Cerebellar nuclear complex (tissue), 1 donor: ENCODE measurements at regions not wholly inside any gene's neighbourhood (a gene's known extent, or its start where the extent isn't known, plus 50 kb on each side); places are given as distances from the start of the nearest gene placed in this dataset.
"Not testable (repeated sequence)": the region's sequence is repeated elsewhere in the genome, so short reads cannot be mapped to it uniquely, and the experiment has no call there.

ENCODE experiments used
- DNase-seq, 2 experiments: peaks; one replicate each; lab custom pipeline; 2025; lab: John Stamatoyannopoulos, UW

DNA sequence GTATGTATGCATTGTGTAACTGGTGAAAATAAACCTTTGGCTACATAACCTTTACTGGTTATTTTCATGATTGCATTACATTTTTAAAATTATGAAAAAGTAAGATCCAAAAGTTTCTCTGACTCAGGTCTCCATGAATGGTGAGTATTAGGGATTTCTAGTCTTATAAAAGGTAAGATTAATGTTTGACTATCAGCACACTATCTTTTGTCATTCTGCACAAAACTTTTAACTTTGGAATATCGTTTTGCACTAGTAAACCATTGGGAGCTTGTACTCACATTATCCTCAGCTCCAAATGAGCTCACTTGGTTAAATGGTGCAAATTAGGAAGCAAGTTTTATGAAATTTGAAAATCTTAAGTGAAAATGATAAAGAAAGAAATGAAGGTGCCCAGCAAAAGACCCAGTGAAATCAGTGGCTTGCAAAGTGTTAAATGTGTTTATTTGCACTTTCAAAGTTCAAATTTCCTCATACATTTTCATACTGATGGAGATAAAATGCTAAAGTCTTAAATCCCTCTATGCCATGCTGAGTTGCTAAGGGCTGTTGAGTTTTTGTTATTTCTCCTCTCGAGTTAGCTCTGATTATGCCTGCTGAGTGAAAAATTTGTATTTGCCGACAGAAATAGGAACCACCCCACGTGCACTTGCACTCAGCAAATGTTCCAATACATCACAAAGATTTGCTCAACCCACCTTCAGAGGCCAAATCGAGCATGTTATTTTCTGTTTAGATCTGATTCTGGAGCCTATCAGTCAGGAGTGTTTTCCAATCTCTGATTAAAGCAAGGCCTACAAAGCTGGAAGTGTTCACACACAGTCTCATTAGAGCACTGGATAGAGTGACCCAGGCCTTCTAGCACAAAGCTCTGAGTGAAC is 885.7 kb downstream of the NR2F1-AS1 start:
- no peak for DNase-seq

DNA sequence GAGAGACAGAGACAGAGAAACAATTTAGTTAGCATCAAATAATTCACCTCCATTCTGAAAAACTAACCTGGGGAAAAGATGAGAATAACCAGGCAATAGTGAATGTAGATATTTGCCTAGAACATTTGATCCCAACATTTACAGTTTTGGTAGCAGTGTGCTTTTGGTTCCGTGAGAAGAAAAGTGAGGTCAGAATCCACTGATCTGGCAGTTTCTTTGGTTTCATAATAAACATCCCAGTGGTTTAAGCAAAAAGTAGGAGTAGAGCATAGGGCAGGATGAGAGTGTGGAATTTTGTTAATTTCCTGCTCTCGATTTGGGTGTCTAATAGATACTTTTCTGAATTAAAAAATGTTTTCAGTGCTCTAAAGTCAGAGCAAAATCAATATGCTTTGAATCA is 887.0 kb downstream of the NR2F1-AS1 start:
- no peak for DNase-seq

- not testable (repeated sequence) for DNase-seq
Measured at GRCh38 chr5:92691955-92692354, 889.1 kb downstream of the NR2F1-AS1 start.

DNA sequence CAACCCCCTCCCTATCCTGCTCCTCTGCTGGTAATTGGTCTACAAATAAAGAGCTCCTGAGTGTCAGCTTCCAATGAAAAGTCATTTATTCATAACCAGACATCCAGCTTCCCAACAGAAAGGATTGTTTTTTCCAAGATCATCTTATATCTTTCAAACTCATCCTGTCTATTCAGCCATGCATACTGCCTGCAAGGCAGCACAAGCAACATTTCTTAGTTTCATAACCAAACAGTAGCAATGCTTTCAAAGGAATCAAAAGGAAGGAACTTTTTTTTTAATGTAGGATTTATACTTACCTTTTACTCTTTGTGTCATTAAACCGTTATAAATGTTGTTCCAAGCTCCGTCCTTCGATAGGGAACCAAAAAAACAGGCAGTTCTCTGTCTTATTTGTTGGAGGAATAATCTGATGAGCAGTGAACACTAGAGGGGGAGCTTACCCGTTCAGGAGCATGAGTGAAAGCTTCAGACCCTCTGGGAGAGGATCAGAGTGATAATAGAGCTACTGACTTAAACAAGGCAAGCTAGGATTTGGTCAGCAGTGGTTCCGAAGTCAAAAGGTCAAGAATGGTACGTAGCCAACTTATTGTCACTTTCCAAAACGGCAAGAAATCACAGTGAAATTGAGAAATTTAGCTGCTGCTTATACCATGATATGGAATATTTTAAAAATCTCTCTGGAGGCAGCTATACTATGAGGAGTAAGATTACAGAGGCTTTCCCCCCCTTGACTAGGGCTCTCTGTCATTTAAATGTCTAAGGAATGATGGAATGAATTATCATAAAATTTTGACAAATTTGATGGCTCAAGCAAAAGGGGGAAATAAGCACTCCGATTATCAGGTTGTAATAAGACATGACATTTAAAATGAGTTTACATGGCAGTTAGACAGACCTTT is 892.9 kb downstream of the NR2F1-AS1 start:
- no peak for DNase-seq

GRCh38 chr5:92678640-92679039 is 902.4 kb downstream of the NR2F1-AS1 start:
- no peak for DNase-seq

GRCh38 chr5:92676215-92677165 is 904.5 kb downstream of the NR2F1-AS1 start:
- no peak for DNase-seq

GRCh38 chr5:92674321-92674720 is 906.7 kb downstream of the NR2F1-AS1 start:
- DNase-seq, result no peak

DNA sequence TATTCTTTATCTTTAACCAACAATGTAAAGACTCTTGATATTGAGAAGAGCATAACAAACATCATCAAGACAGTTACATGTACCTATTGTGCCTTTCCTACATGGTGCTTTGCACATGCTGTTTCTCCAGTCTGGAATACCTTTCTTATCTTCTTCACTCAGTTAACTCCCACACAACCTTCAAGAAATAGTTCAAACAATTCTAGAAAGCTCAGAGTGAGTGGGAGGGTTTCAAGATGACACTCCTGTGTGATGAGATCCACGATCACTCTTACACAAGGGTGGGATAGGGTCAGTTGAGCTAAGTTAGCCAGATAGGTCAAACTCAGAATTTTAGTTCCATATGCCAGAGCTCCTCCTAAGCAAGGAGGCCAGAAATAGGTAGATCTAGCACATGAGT is 915.5 kb downstream of the NR2F1-AS1 start:
- DNase-seq, result no peak

- no peak for DNase-seq
Measured at GRCh38 chr5:92662741-92663140, 918.3 kb downstream of the NR2F1-AS1 start.

DNA sequence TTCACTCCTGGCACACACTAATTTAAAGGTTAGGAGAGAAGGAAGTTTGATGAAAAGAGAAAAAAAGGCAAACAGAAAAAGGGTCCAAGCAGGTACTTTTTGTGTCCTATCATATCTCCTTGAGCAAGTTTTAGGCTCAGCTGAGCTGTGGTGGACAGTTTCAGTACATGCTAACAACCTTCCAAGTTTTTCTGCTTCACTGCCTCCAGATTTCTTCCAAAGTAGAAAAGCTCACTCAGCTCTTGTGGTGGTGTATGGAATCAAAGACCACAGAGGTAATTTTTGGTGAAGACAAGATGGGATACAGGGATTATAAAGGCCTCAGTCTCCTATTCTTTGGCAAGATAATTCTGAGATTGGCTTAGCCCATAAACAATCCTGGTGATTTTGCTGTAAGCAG is 921.8 kb downstream of the NR2F1-AS1 start:
- no peak for DNase-seq

DNA sequence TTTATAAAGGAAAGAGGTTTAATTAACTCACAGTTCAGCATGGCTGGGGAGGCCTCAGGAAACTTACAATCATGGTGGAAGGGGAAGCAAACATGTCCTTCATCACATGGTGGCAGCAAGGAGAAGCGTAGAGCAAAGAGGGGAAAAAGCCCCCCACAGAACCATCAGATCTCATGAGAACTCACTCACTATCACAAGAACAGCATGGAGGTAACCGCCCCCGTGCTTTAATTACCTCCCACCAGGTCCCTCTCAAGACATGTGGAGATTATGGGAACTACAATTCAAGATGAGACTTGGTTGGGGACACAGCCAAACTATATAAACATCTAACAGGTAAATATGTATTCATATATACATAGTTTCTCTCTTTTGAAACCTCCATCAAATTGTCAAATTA is 926.4 kb downstream of the NR2F1-AS1 start:
- not testable (repeated sequence) for DNase-seq

DNA sequence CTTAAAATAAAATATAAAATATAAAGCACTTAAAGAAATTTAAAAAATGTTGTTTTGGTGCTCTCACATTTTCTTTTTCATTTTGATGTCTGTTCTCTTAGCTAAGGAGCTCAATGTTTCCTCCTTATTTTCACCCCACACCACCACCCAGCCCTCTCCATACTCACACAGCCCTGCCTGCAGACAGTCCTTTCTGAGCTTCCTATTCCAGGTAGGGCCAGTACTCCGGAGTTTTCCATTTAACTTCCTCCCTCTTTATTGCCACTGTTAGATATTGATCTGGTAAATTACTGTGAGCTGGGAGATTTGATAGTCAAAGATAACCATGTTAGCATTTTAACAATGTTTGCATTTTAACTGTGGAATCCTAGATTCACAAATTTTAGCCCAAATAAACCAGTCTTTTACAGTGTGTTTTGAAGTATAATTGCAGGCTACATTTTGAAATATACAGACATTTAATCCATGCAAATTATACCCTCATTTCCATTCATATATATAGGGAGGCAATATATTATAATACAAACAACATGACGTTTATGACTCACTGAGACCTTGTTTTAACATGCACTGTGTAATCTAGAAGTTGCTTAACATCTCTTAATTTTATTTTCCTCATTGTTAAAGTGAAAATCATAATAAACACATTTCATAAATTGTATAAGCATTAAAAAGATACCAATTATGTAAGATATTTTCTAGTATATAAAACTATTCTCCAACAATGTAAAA is 927.1 kb downstream of the NR2F1-AS1 start:
- no peak for DNase-seq

GRCh38 chr5:92652756-92653155 is 928.3 kb downstream of the NR2F1-AS1 start:
- no peak for DNase-seq

- no peak for DNase-seq
Measured at GRCh38 chr5:92644266-92644886, 936.6 kb downstream of the NR2F1-AS1 start.

GRCh38 chr5:92641031-92641962 is 939.7 kb downstream of the NR2F1-AS1 start:
- DNase-seq, result no peak

- no peak for DNase-seq
Measured at GRCh38 chr5:92640340-92640739, 940.7 kb downstream of the NR2F1-AS1 start.

DNA sequence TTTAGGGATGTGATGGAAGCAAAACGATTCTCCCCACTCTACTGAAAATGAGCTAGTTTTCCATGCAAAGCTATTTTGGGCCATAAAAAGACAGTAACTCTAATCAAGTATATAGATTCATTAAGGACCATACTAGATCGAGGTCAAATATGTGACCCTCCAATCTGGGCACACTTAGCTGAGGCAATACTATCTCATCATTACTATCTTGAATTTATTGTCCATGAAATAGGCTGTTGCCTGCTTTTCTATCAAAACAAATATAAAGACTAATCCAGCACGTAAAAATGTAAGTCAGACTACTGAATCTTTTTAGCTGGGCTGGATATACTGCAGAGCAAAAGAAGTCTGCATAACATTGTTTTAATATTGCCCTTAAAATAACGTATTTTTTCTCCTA is 943.1 kb downstream of the NR2F1-AS1 start:
- DNase-seq, result no peak

- no peak for DNase-seq
Measured at GRCh38 chr5:92637247-92637646, 943.8 kb downstream of the NR2F1-AS1 start.

DNA sequence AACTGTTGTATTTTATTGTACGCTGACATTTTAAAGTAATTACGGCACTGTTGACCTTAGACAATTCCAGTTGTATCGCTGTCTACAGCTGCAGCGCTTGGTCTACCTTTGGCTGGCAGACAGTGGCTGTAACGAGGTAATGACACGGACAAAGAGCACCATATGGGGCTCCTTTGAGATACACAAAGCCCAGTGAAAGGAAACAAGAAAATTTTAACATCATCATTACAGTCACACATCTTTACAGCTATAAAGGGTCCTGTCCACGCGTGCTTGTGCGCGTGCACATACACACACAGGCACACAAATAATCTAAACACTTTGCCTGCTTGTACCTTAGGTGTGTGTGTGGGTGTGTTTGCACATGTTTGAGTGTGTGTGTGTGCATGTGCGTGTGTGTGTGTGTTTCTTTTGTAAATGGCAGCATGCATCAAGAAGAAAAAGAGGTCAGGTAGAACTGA is 946.0 kb downstream of the NR2F1-AS1 start:
- no peak for DNase-seq
